GM12878 (cell line): ENCODE measurements at regions not wholly inside any gene's neighbourhood (a gene's known extent, or its start where the extent isn't known, plus 50 kb on each side); places are given as distances from the start of the nearest gene placed in this dataset.

Experiments used
- BCLAF1 ChIP-seq: fragments of 450-650 bp; IDR thresholded peaks from 2 replicates; pipeline ENCODE4 v1.6.1; 2017; ENCODE audit warnings: antibody characterized with exemption, mild to moderate bottlenecking, moderate library complexity
- ETV6 ChIP-seq, 2 experiments: fragments of 450-650 bp in 1 of 2; IDR thresholded peaks in 1 of 2; conservative IDR thresholded peaks in 1 of 2; 2 replicates each; pipeline ENCODE4 v1.6.1; 2014; ENCODE audit warnings: antibody characterized with exemption in 1 of 2, borderline replicate concordance in 1 of 2, low read depth in 1 of 2, mild to moderate bottlenecking in 1 of 2, moderate library complexity in 1 of 2
- IKZF2 ChIP-seq, 2 experiments: fragments of 450-650 bp; IDR thresholded peaks; 2 replicates each; pipeline ENCODE4 v1.6.1; 2017; ENCODE audit warnings: mild to moderate bottlenecking in 2 of 2, moderate library complexity in 2 of 2
- ZBTB40 ChIP-seq: fragments of 450-650 bp; IDR thresholded peaks from 2 replicates; pipeline ENCODE4 v1.6.1; 2016; ENCODE audit warnings: mild to moderate bottlenecking, moderate library complexity, borderline replicate concordance
- ZNF207 ChIP-seq: fragments of 450-650 bp; IDR thresholded peaks from 2 replicates; pipeline ENCODE4 v1.6.1; 2014; ENCODE audit warnings: antibody characterized with exemption, mild to moderate bottlenecking, borderline replicate concordance
- TF ChIP-seq, protein P1 (sequence below): IDR thresholded peaks from 2 replicates; pipeline ENCODE4 v1.6.1; 2011; ENCODE audit warnings: low read depth, low read length, improper control_type of control experiment, borderline replicate concordance
- TF ChIP-seq, protein P2 (sequence below): IDR thresholded peaks from 2 replicates; pipeline ENCODE4 v1.6.1; 2012; ENCODE audit warnings: mild to moderate bottlenecking, low read depth, low read length

- TF ChIP-seq ZBTB40 (no peak), IKZF2 (IDR thresholded peaks at IDR 0.05) (no peak), ZNF207 (no peak), BCLAF1 (no peak), ETV6 (conservative IDR thresholded peaks at IDR 0.05 in 1 of 2, IDR thresholded peaks at IDR 0.05 in 1 of 2; ENCODE audit: borderline replicate concordance in 1 of 2, low read depth in 1 of 2) (no peak)
- TF ChIP-seq, protein P1, sequence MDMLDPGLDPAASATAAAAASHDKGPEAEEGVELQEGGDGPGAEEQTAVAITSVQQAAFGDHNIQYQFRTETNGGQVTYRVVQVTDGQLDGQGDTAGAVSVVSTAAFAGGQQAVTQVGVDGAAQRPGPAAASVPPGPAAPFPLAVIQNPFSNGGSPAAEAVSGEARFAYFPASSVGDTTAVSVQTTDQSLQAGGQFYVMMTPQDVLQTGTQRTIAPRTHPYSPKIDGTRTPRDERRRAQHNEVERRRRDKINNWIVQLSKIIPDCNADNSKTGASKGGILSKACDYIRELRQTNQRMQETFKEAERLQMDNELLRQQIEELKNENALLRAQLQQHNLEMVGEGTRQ: no peak
- TF ChIP-seq, protein P2, sequence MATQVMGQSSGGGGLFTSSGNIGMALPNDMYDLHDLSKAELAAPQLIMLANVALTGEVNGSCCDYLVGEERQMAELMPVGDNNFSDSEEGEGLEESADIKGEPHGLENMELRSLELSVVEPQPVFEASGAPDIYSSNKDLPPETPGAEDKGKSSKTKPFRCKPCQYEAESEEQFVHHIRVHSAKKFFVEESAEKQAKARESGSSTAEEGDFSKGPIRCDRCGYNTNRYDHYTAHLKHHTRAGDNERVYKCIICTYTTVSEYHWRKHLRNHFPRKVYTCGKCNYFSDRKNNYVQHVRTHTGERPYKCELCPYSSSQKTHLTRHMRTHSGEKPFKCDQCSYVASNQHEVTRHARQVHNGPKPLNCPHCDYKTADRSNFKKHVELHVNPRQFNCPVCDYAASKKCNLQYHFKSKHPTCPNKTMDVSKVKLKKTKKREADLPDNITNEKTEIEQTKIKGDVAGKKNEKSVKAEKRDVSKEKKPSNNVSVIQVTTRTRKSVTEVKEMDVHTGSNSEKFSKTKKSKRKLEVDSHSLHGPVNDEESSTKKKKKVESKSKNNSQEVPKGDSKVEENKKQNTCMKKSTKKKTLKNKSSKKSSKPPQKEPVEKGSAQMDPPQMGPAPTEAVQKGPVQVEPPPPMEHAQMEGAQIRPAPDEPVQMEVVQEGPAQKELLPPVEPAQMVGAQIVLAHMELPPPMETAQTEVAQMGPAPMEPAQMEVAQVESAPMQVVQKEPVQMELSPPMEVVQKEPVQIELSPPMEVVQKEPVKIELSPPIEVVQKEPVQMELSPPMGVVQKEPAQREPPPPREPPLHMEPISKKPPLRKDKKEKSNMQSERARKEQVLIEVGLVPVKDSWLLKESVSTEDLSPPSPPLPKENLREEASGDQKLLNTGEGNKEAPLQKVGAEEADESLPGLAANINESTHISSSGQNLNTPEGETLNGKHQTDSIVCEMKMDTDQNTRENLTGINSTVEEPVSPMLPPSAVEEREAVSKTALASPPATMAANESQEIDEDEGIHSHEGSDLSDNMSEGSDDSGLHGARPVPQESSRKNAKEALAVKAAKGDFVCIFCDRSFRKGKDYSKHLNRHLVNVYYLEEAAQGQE: no peak
These were observed 55.3 kb upstream of the ZFP42 start (continued) for GRCh38 chr4:187940299-187940698.
